HUDEP-2 (cell line): ENCODE measurements at regions not wholly inside any gene's neighbourhood (a gene's known extent, or its start where the extent isn't known, plus 50 kb on each side); places are given as distances from the start of the nearest gene placed in this dataset.
"Not testable (repeated sequence)": the region's sequence is repeated elsewhere in the genome, so short reads cannot be mapped to it uniquely, and the experiment has no call there.

Experiments used
- DNase-seq, 76 experiments: peaks; one replicate each; lab custom pipeline; 2025; ENCODE audit not compliant: unreplicated experiment in 76 of 76; lab: John Stamatoyannopoulos, UW

DNA sequence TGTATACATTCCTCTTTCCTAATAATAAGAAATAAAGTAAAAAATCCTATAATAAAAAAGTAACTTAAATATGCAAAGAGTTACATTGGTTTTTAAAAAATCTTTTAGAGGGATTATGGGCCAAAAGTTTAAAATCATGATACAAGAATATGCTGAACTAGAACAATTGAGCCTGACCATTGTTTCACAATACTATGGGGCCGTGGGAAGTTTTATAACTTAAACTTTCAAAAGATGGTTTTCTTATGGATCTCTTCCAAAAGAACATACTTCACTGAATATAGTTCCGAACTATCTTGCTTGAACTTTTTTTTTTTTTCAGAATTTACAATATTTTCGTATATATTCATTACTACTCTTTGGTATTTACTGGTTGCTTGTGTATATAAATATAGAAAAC, 97.6 kb downstream of the NFKBIZ start:
- no peak for DNase-seq

DNA sequence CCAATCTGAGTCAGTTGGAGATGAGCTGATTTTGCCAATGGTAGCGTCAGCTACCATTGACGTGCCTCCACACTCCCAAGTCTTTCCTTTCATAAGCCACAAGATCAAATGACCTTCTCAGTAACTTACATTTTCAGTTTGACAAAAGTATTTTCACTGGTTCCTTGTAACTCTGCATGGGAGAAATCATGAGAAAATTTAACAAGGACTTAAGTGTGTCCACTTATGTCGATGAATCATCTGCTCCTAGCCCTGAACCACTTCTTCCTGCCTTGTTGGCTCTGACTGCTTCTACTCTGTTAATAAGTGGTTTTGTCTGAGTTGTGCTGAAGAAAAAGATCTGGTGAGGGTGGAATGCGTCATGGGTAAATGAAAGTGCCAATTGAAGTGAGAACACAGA, 101.2 kb downstream of the NFKBIZ start:
- no peak for DNase-seq

DNA sequence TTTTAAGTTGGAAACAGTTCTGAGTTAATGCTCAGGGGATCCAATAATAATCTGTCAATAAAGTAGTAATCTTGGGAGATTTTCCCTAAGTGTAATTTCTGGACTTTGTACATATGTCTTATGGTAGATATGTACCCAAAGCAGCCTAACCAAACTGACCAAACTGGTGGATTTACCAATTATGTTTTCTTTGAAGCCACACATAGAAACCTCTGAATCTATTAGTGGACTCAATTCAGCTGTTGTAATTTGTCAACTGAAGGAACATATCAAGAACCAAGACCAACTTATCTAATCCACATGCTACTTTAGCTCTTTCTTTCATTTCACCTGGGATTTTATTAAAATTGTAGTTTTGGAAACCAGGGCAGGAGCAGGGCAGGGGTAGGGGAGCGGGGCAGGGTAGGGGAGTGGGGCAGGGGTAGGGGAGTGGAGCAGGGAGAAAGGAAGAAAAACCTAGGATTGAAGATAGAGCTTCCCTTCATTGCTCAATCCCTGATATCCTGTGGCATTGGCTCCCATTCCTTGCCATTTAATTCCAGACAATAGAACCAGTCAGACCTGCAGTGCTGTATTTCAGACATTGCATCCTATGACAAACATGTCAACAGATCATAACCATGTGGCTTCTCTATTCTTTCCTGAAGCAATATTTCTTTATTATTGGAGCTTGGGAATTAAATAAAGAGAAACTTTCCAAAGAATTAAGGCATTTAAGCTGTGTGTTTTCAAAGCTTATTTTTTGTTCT, 101.8 kb downstream of the NFKBIZ start:
- no peak for DNase-seq

DNA sequence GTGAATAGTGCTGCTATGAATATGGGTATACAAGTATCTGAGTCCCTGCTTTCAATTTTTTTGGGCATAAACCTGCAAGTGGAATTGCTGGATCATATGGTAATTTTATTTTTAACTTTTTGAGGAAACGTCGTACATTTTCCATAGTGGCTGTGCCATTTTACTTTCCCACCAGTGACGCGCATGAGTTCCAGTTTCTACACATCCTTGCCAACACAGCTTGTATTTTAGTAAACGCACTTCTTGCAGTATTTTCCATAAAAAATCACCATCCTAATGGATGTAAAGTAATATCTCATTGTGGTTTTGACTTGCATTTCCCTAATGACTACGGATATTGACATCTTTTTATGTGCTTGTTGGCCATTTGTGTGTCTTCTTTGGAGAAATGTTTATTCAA, 105.0 kb downstream of the NFKBIZ start:
- DNase-seq = no peak

DNA sequence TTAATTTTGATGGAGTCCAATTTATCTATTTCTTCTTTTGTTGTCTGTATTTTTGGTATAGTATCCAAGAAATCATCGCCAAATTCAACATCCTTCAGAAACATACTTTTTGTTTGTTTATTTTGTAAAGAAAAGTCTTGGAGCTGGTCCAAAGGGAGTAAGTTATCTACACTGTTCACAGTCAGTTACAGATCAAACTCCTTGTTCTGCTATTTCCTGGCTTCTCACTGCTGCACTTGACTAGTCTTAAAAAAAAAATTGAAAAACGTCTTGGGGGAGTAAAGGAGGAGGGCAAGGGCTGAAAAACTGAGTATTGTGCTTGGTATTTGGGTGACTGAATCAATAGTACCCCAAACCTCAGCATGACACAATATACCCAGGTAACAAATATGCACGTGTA, 105.6 kb downstream of the NFKBIZ start:
- DNase-seq = no peak

DNA sequence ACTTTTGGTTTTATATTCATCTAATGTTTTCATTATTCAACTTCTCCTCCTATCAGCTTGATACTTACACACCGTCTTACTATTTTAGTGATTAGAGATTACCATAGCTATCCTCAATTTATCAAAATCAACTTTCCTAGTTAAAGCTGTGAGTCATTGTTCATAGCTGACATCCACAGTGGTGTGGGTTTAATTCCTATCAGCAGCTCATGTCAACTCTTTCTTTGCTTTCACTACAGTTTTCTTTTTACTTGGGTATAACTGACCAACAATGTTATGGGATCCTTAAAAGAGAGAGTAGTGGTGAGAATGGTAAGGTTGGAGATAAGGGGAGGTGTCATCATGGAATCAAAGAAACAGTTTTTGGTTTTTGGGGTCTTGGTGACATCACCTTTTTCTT, 112.7 kb downstream of the NFKBIZ start:
- no peak for DNase-seq

DNA sequence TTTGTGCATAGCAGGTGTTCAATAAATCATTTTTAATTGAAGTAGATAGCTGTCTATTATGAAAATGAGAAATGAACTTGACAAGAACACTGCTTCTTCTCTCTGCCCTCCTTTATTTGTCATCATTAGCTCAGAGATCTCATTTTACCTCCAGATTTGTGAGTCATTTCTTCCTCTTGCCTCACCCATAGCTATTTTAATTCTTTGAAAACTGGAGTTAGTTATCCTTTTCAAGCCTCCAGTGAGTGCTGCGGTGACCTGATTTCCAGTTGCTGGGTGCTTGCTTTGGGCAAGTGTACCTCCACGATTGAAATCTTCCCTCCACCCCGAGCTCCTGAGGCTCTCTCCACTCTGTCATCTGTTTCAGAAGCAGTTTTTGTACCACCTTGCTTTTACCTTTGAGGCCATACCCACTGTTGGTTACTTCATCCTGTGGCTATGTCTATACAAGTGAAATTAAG, 114.6 kb downstream of the NFKBIZ start:
- DNase-seq = no peak

DNA sequence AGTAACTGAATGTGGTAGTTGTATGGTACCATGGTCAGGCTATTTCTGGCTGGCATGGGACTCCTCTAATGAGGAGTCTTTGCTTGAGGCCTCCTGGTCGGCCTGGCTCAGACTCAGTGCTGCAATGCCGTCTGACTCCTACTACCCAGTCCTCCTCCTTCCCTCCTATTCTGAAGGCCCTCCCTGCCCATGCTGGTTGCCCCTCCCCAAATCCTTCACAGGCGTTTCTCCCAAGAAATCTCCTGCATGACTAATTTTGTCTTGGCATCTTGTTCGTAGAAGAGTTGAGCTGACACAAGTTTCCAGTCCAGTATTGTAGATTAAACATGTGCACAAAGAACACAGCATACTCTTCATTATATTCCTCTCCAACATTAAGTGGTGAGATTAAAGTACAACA, 115.5 kb downstream of the NFKBIZ start:
- DNase-seq = no peak

DNA sequence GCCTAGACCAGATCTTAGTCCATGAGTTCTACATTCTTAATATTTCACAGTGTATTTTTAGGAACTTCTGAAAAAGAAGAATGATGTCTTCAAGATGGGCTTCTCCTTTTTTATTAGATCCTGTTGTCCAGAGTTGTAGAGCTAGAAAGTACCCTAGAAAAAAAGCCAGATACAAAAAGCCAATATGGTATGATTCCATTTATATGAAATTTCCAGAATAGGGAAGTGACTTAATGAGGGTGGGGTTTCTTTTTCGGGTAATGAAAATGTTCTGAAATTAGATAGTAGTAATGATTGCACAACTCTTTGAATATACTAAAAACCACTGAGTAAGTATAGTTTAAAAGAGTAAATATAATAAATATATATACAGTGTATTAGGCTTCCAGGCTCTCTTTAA, 116.9 kb downstream of the NFKBIZ start:
- DNase-seq = no peak

DNA sequence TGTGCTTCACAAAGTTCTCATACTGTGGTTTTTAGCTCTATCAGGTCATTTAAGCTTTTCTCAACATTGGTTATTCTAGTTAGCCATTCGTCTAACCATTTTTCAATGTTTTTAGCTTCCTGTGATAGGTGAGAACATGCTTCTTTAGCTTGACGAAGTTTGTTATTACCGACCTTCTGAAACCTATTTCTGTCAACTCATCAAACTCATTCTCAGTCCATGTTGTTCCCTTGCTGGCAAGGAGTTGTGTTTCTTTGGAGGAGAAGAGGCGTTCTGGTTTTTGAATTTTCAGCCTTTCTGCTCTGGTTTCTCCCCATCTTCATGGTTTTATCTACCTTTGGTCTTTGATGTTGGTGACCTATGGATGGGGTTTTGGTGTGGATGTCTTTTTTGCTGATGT, 120.9 kb downstream of the NFKBIZ start:
- no peak for DNase-seq

DNA sequence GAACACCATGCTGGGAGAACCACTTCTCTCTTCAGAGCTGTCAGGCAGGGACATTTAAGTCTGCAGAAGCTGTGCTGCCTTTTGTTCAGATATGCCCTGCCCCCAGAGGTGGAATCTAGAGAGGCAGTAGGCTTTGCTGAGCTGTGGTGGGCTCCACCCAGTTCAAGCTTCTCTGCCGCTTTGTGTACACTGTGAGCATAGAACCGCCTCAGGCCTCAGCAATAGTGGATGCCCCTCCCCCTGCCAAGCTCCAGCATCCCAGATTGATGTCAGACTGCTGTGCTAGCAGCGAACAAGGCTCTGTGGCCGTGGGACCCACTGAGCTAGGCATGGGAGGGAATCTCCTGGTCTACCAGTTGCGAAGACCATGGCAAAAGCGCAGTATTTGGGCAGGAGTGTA, 121.6 kb downstream of the NFKBIZ start:
- DNase-seq = no peak

DNA sequence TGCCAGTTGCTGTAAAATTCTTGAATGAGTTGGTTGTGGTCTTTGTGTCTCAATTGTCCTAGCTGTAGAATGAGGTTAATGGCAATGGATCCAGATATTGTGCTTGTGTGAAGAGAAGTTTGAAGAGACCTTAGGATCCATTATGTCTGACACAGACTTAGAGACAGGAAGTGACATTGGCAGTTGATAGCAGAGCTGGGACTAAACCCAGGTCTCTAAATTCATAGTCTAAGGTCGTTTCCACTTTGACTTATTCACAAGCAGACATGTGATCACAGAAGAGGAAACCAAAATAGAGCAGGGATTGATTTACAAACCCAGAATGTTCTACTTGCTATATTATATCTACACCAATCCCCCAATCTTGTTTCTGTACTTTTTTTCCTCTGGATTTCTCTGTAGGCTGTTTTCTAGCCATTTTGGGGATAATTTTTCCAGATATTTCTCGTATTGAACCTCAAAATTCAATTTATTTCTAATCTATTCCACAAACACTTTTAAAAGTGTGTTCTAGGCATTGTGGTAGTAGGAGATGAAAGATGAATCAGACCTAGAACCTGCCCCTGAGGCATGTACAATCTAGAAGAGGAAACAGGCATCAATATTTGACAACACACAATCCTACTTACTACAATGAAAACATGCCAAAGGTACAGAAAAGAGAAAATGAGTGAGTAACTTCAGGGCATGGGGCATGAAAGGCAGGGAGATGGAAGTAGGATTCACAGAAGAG, 123.3 kb downstream of the NFKBIZ start:
- no peak for DNase-seq

DNA sequence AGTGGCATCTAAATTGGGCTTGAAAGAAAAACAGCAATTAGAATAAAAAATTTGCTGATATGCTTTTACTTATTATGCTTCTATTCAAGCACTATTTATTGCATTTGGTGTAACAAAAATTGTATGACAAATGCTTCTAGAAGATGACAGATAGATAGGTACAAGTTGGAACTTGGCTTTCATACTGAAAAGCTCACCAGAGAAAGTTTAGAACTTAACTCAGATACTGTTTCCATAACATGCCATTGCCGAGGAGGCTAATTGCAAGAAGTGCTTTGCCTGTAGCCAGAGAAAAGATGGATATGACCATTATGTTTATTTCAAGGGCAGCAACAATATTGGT, 123.8 kb downstream of the NFKBIZ start:
- DNase-seq = no peak

DNA sequence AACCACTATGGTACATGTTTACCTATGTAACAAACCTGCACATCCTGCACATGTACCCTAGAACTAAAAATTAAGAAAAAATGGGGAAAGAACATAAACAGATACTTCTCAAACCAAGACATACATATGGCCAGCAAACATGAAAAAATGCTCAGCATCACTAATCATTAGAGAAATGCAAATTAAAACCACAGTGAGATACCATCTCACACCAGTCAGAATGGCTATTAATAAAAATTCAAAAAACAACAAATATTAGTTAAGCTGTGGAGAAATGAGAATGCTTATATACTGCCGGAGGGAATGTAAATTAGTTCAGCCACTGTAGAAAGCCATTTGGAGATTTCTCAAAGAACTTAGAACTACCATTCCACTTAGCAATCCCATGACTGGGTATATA, 126.1 kb downstream of the NFKBIZ start:
- DNase-seq = not testable (repeated sequence)

DNA sequence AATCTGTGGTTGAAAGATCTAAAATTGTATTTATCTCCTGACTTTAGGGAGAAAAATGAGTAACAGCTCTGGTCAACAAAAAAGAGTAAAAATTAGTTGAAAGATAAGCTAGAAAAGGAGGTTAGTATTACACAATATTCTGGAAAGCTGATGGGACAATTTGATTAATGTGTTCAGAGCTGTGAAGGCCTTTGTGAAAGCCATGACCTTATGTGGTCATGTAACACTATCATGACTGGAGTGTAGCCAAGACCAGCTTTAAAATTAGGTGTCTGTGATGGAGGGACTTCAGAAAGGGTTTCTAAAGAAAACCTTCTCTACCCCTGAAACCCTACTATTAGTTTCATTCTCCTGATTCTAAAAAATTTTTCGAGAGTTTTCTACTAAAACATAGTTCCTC, 127.2 kb downstream of the NFKBIZ start:
- DNase-seq = no peak

DNA sequence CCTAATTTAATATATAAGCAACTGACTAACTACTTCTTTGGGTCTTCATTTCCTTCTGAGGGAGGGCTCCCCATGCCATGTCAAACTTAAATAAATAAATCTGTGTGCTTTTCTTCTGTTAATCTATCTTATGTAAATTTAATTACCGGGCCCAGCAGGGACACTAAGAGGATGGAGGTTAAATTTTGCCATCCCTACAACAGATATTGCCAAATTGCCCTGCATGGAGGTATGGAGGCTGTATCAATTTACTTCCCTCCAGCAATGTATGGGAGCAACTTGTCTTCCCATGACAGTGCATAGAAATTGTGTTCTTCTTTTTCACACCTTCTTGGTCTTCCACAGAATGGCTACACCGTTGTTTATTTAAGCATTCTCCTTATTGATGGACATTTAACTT, 129.0 kb downstream of the NFKBIZ start:
- no peak for DNase-seq

DNA sequence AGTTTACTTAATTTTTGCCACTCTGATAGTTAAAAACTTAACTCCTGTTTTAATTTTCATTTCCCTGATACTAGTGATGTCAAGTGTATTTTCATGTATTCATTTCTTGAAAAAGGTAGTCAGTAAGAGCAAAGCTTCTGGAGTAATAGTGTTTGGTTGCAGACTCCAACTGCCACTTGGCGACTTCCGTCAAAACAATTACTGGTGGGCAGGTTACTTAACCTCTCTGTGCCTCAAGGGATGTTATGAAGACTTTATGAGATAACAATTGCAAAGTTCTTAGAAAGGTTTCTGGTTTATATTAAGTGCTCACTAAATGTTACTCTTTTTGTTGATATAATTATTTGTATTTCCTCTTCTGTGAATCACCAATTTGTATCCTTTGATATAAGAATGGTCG, 129.7 kb downstream of the NFKBIZ start:
- no peak for DNase-seq

DNA sequence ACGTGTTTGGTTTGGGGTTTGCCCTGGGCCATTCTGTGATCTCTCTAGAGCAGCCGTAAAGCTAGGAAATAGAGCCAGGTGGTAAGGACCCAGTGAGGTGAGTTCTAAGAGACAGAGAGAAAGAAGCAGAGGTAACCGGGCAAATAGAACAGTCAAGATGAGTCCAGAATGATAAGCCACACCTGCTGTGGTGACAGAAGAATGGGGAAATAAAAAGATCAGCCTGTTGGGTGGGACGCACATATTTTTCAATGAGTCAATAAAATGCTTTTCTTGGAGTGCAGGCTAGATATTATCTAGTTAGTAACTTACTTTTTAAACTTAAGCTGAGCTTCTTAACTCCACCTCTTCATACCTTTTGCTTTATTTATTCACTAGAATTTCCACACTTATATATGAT, 135.0 kb downstream of the NFKBIZ start:
- DNase-seq = no peak

DNA sequence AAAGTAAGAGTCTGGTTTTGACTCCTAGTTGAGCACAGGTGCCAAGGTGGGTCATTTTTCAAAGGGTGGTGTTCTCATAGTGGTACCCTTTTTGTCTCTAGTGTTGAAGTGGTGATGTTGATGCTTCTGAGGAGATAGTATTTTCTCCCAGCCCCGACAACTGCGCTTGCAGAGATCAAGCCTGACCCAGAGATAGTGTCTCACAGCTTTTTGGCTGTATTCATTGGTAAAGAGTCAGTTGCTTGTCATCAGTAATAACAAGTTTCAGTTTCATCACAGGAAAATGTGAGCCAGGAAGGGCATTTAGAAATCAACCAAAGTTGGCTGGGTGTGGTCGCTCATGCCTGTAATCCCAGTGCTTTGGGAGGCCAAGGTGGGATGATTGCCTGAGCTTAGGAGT, 139.3 kb downstream of the NFKBIZ start:
- no peak for DNase-seq

DNA sequence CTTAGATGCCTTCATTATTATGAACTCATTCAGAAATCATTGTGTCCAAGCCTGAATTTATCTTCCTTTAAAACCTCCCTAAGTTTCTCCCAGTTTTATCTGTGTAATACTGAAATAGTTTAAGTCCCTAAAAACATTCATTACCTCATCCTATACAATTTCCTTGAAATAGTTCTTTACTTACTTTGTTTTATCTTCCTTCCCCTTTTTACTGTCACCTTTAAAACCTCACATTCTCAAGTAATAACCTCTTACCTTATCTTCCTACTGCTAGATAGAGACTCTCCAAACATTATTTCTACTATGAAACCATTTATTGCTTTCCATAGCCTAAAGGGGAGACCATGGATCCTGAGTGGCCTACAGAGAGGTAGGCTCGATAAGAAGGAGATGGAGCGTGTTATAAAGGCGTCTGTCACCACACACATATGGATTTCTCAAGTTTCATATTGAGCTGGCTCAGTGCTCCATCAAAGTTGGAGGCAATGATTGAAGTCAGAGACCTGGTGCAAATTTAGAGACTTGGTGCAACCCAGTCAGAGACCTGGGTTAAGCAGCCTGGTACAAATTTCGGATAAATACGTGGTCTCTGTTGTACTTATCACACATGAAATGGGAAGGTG, 140.4 kb downstream of the NFKBIZ start:
- DNase-seq = no peak

DNA sequence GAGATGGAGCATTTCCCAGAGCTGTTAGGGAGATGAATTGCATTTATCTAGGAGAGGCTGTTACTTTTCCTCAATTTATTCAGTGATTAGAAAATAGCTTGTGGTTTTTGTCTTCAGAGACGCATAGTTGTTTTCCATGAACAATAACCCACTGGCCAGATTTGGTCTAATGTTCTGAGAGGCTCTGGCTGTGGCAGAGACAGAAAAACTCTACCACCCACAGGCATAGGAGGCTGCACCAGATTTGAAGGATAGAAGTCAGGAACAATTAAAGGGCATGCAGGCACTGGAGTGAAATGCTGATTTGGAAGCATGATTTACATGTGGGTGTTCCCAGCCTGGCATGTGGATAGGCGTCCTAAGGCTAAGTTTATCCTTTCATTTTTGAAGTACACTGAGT, 143.5 kb downstream of the NFKBIZ start:
- no peak for DNase-seq

DNA sequence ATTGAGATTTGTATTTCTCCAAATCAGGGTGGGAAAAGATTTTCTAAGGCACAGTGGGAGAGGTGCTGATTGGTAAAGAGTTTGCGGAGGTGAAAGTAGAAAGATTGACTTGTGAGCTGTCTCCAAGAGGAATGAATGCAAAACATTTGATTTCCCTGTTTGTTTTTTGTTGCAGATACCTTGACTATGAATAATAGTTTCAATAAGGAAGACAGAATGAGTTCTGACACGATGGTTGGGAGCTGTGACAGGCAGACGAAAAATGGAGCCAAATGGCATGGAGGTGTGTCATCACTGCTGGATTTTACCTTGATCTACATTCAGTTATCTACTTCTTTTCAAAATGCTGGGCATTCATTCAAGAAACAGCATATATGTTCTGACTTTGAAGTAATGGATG, 145.1 kb downstream of the NFKBIZ start:
- no peak for DNase-seq
